GM12878 (cell line): ENCODE measurements at regions not wholly inside any gene's neighbourhood (a gene's known extent, or its start where the extent isn't known, plus 50 kb on each side); places are given as distances from the start of the nearest gene placed in this dataset.

ENCODE experiments used
- ATAC-seq: fragments of 200-7000 bp; cut with Tn5 transposase; 3 replicates; pipeline ENCODE4 v1.9.1; 2020; ENCODE audit warnings: mild to moderate bottlenecking, moderate library complexity
- BruUV-seq: library from RNA; stranded (reverse); fragments of 400-500 nt; replicated peaks from 2 replicates; lab custom pipeline; 2021; lab: Mats Ljungman, UMichigan
- CTCF ChIA-PET: fragments of 300-600 bp; sonication (Branson Sonifier 250); formaldehyde crosslinking; extraction: SDS; loops from one replicate; lab custom pipeline; 2021; ENCODE audit warnings: inconsistent platforms; lab: Yijun Ruan, JAX
- POLR2A ChIA-PET: fragments of 350-600 bp; formaldehyde crosslinking; extraction: SDS; loops from one replicate; lab custom pipeline; 2021; ENCODE audit warnings: inconsistent platforms; lab: Charles Lee
- RAD21 ChIA-PET: fragments of 300-600 bp; sonication (Branson Sonifier 250); formaldehyde crosslinking; loops from one replicate; lab custom pipeline; 2023; ENCODE audit warnings: antibody characterized with exemption; ENCODE audit not compliant: unreplicated experiment; lab: Charles Lee
- SMC1A ChIA-PET: fragments of 300-600 bp; sonication (Branson Sonifier 250); formaldehyde crosslinking; loops from one replicate; lab custom pipeline; 2023; ENCODE audit not compliant: unreplicated experiment, uncharacterized antibody; lab: Charles Lee
- DNase-seq: peaks from one replicate; pipeline ENCODE4 v3.0.0-alpha.2; 2011; ENCODE audit warnings: low read depth, low spot score
- FAIRE-seq: peaks from 3 replicates; lab custom pipeline; 2011; peaks lifted over from hg19 to GRCh38; lab: Jason Lieb, UNC
- H2AFZ ChIP-seq: 2 replicates; pipeline ENCODE4 v1.6.0; 2011; ENCODE audit warnings: low read depth, low read length, control low read depth; ENCODE audit not compliant: control insufficient read depth
- H3K27ac ChIP-seq: 2 replicates; pipeline ENCODE4 v1.5.1; 2011; ENCODE audit warnings: control low read depth; ENCODE audit not compliant: control insufficient read depth, insufficient read depth
- H3K27me3 ChIP-seq, 2 experiments: replicated peaks in 1 of 2; 2 replicates each; pipeline versions ENCODE4 v1.6.0 to v1.6.1; 2011; ENCODE audit warnings: low read length in 1 of 2; ENCODE audit not compliant: control insufficient read depth in 2 of 2, insufficient read depth in 2 of 2
- H3K36me3 ChIP-seq, 2 experiments: 2 replicates each; pipeline ENCODE4 v1.5.1; 2011; ENCODE audit warnings: low read length in 1 of 2; ENCODE audit not compliant: control insufficient read depth in 2 of 2, insufficient read depth in 2 of 2
- H3K4me1 ChIP-seq: 2 replicates; pipeline ENCODE4 v1.6.1; 2011; ENCODE audit warnings: mild to moderate bottlenecking, low read length, moderate library complexity, mixed read lengths; ENCODE audit not compliant: control insufficient read depth, insufficient read depth
- H3K4me2 ChIP-seq: 2 replicates; pipeline ENCODE4 v1.6.0; 2011; ENCODE audit warnings: control low read depth; ENCODE audit not compliant: control insufficient read depth, insufficient read depth
- H3K4me3 ChIP-seq: fragments of 200-600 bp; sonication (generic); 2 replicates; pipeline ENCODE4 v1.5.1; 2016
- H3K79me2 ChIP-seq: 2 replicates; pipeline ENCODE4 v1.6.0; 2011; ENCODE audit warnings: low read length; ENCODE audit not compliant: control insufficient read depth, insufficient read depth
- H3K9ac ChIP-seq: 2 replicates; pipeline ENCODE4 v1.8.0; 2011; ENCODE audit warnings: low read length, control low read depth, mixed read lengths; ENCODE audit not compliant: control insufficient read depth, insufficient read depth
- H3K9me3 ChIP-seq: replicated peaks from 3 replicates; pipeline ENCODE4 v1.5.1; 2011; ENCODE audit warnings: mild to moderate bottlenecking, low read length; ENCODE audit not compliant: control insufficient read depth, insufficient read depth
- H4K20me1 ChIP-seq: 2 replicates; pipeline ENCODE4 v1.6.0; 2011; ENCODE audit not compliant: control insufficient read depth, insufficient read depth
- FOS ChIP-seq: IDR thresholded peaks from 3 replicates; pipeline ENCODE4 v1.6.1; 2011; ENCODE audit warnings: borderline replicate concordance; ENCODE audit not compliant: insufficient read length; ENCODE audit errors: extremely low read depth
- IKZF2 ChIP-seq, 2 experiments: fragments of 450-650 bp; IDR thresholded peaks; 2 replicates each; pipeline ENCODE4 v1.6.1; 2017; ENCODE audit warnings: mild to moderate bottlenecking in 2 of 2, moderate library complexity in 2 of 2
- MEF2B ChIP-seq: fragments of 450-650 bp; IDR thresholded peaks from 2 replicates; pipeline ENCODE4 v1.6.1; 2018; ENCODE audit warnings: mild to moderate bottlenecking, moderate library complexity; ENCODE audit not compliant: partially characterized antibody, poor library complexity, severe bottlenecking
- MYC ChIP-seq: IDR thresholded peaks from 2 replicates; pipeline ENCODE4 v1.6.1; 2011; ENCODE audit warnings: mild to moderate bottlenecking, low read length, moderate library complexity, inconsistent platforms; ENCODE audit not compliant: insufficient read depth, insufficient replicate concordance, insufficient read length, severe bottlenecking
- NBN ChIP-seq: fragments of 450-650 bp; IDR thresholded peaks from 2 replicates; pipeline ENCODE4 v1.6.1; 2016
- NRF1 ChIP-seq: conservative IDR thresholded peaks from 2 replicates; pipeline ENCODE4 v1.6.1; 2011; ENCODE audit warnings: mild to moderate bottlenecking, low read depth, low read length, improper control_type of control experiment
- POLR2AphosphoS2 ChIP-seq: IDR thresholded peaks from 2 replicates; pipeline ENCODE4 v1.6.1; 2011; ENCODE audit warnings: low read depth, mild to moderate bottlenecking, low read length, improper control_type of control experiment, moderate library complexity
- RELB ChIP-seq: fragments of 450-650 bp; IDR thresholded peaks from 2 replicates; pipeline ENCODE4 v1.6.1; 2017; ENCODE audit warnings: low read depth, mild to moderate bottlenecking, moderate library complexity
- RUNX3 ChIP-seq: IDR thresholded peaks from 2 replicates; pipeline ENCODE4 v1.6.1; 2012; ENCODE audit warnings: low read length, inconsistent platforms
- SIX5 ChIP-seq: IDR thresholded peaks from 2 replicates; pipeline ENCODE4 v1.6.1; 2011; ENCODE audit warnings: mild to moderate bottlenecking, low read depth, low read length, moderate library complexity; ENCODE audit not compliant: severe bottlenecking
- SRF ChIP-seq, 2 experiments: IDR thresholded peaks; 2 replicates each; pipeline ENCODE4 v1.6.1; 2011; ENCODE audit warnings: low read depth in 2 of 2, low read length in 2 of 2, mild to moderate bottlenecking in 1 of 2, moderate library complexity in 1 of 2
- TCF12 ChIP-seq: IDR thresholded peaks from 2 replicates; pipeline ENCODE4 v1.6.1; 2011; ENCODE audit warnings: low read depth, mild to moderate bottlenecking, low read length
- ZNF217 ChIP-seq: fragments of 450-650 bp; IDR thresholded peaks from 2 replicates; pipeline ENCODE4 v1.6.1; 2017; ENCODE audit warnings: antibody characterized with exemption, mild to moderate bottlenecking
- ZNF622 ChIP-seq: fragments of 450-650 bp; IDR thresholded peaks from 2 replicates; pipeline ENCODE4 v1.6.1; 2017; ENCODE audit warnings: mild to moderate bottlenecking, inconsistent platforms
- ZNF687 ChIP-seq: fragments of 450-650 bp; IDR thresholded peaks from 2 replicates; pipeline ENCODE4 v1.6.1; 2017; ENCODE audit warnings: mild to moderate bottlenecking, moderate library complexity
- WGBS: methylation state at CpG from one replicate; pipeline ENCODE4 v1.1.6; 2016; ENCODE audit warnings: low lambda C conversion rate; ENCODE audit not compliant: insufficient replicate concordance, insufficient coverage; ENCODE audit errors: missing lambda C conversion rate; 5-methylcytosine and 5-hydroxymethylcytosine counted together
- in situ Hi-C: fragments of 300-500 bp; cut with MboI; formaldehyde crosslinking; loops from 9 replicates; pipeline ENCODE4 v1.14.3; 2018; ENCODE audit warnings: mixed read lengths
- intact Hi-C: fragments of 100-400 bp; cut with micrococcal nuclease; formaldehyde crosslinking; loops from one replicate; pipeline ENCODE4 v1.14.2; 2022; ENCODE audit not compliant: unreplicated experiment

GRCh38 chr16:35193956-35194355 is 1734.5 kb downstream of the TP53TG3F start:
- H3K4me1 ChIP-seq: no peaks in the 10 kb centered on the region
- ATAC-seq (no peak), DNase-seq (no peak), FAIRE-seq (no peak)
- no TSS peak for BruUV-seq
- 8% methylated on average over 3 of the region's 3 CpGs for WGBS
- no peaks in the 10 kb centered on the region; the same call in 2 of the 3 replicates for H3K9me3 ChIP-seq
- SMC1A ChIA-PET: no interaction called here
- intact Hi-C loops (no loop called here), in situ Hi-C loops (loop anchor here (25.0 kb wide), 1 partner anchor 393 kb away; no protein-coding TSS in a partner anchor)
- H3K79me2 ChIP-seq: no peaks in the 10 kb centered on the region
- H3K9ac ChIP-seq: no peak overlapping the region
- CTCF ChIA-PET: no interaction called here
- H3K4me2 ChIP-seq: no peak overlapping the region
- no peak overlapping the region for H3K27ac ChIP-seq
- RAD21 ChIA-PET: no interaction called here
- H3K4me3 ChIP-seq: no peak overlapping the region
- H3K36me3 ChIP-seq: no peaks in the 10 kb centered on the region
- H4K20me1 ChIP-seq: no peaks in the 10 kb centered on the region
- H3K27me3 ChIP-seq: no peaks in the 10 kb centered on the region
- TF ChIP-seq SIX5: no peak
- no peak for TF ChIP-seq RUNX3
- TF ChIP-seq ZNF622: no peak
- no peak for TF ChIP-seq RELB
- no peak for TF ChIP-seq IKZF2 (IDR thresholded peaks at IDR 0.05)
- no peak for TF ChIP-seq NBN
- no peak for TF ChIP-seq SRF (IDR thresholded peaks at IDR 0.05; ENCODE audit: low read depth in 2 of 2, low read length in 2 of 2)
- no peak for TF ChIP-seq ZNF687
- no peak for TF ChIP-seq NRF1
- no peak for TF ChIP-seq TCF12
- no peak for TF ChIP-seq POLR2AphosphoS2
- no peak for TF ChIP-seq MYC
- no peak for TF ChIP-seq FOS
- no peak for TF ChIP-seq MEF2B
- no peak for TF ChIP-seq ZNF217
- TF ChIP-seq, all 136 proteins: peak for 0
- no peak overlapping the region for H2AFZ ChIP-seq
- POLR2A ChIA-PET: no interaction called here
